Renal cortex interstitium (tissue), 11 donors: ENCODE measurements at regions not wholly inside any gene's neighbourhood (a gene's known extent, or its start where the extent isn't known, plus 50 kb on each side); places are given as distances from the start of the nearest gene placed in this dataset.

ENCODE experiments used
- DNase-seq, 11 donors: peaks; one replicate each; pipeline ENCODE4 v3.0.0-alpha.2; 2013; ENCODE audit warnings: low read depth in 9 of 11, low spot score in 4 of 11; ENCODE audit errors: extremely low read depth in 1 of 11

- no peak for DNase-seq
Measured at GRCh38 chrX:69036674-69037573, 128.3 kb downstream of the PJA1 start.

DNA sequence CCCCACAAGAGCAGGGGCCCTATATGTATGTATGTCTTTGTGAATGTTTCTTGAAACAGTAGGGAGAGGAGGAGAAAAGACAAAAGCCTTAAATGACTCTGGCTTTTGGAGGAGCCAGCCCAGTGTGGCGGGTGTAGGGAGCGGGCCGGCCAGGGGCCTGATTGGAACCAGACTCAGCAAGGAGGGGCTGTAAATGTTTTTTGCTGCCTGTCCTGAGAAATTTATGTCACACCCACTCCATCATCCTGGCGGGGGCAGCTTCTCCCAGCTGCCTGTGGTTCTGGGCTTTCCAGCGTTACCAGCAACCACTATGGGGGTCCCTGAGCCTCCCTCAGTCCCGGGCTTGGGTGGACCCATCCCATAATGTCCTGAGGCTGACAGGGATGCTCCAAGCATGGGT is 130.8 kb downstream of the PJA1 start:
- no peak for DNase-seq

DNA sequence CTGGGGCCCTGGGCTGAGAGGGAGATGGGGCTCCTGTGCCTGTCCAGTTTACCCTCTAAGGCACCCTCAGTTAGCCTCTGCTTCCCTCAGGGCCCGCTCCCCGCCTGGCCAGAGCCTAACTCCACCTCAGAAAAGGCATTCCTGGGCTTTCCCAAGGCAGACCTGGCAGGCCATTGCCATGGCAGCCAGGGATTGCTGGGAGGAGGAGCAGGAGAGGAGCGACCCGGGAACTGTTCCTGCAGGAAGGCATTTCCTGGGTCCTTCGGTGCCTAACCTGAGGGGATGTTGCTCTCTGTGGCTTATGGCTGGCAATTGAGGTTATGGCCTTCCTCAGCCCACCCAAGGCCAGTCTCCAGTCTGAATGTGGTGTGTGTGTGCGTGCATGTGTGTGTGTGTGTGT is 131.3 kb downstream of the PJA1 start:
- DNase-seq: no peak

GRCh38 chrX:69032601-69033000 is 132.7 kb downstream of the PJA1 start:
- DNase-seq: no peak

- DNase-seq: no peak
Measured at GRCh38 chrX:69031971-69032391, 133.3 kb downstream of the PJA1 start.

- no peak for DNase-seq
Measured at GRCh38 chrX:69031181-69031580, 134.1 kb downstream of the PJA1 start.

DNA sequence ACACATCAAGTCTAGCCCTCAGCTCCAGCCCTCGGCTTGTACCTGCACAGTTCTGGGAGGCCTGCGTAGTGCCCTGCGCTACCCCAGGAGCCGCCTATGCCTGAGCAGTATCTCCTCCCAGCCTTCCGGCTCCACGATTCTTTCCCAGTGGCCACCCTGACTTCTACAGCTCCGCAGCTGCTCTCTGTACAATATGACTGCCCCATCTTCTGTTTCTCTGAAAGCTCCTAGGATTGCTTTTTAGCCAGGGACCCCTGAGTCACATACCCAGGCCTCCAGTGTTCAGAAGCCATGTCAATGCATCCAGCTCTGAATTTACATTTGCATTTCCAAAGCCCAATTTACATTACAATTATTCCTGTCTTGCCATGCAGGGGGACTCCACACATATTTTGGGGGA is 135.5 kb downstream of the PJA1 start:
- no peak for DNase-seq

DNA sequence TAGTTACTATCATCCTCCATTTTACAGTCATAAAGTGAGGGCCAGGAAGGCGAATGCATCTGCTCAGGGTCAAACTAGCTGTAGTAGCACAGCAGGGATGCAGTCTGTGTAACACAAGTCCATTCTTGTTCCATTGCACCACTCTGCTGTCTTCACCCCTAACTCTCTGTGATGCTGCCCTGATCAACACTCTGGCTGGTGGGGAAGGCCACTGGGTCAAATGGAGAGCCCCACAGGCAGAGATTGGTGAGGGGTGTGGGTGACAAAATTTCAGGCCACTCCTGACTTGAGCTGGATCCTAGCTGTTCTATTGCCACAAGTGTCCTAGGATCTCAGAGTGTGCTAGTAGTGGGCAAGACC is 136.5 kb downstream of the PJA1 start:
- no peak for DNase-seq

DNA sequence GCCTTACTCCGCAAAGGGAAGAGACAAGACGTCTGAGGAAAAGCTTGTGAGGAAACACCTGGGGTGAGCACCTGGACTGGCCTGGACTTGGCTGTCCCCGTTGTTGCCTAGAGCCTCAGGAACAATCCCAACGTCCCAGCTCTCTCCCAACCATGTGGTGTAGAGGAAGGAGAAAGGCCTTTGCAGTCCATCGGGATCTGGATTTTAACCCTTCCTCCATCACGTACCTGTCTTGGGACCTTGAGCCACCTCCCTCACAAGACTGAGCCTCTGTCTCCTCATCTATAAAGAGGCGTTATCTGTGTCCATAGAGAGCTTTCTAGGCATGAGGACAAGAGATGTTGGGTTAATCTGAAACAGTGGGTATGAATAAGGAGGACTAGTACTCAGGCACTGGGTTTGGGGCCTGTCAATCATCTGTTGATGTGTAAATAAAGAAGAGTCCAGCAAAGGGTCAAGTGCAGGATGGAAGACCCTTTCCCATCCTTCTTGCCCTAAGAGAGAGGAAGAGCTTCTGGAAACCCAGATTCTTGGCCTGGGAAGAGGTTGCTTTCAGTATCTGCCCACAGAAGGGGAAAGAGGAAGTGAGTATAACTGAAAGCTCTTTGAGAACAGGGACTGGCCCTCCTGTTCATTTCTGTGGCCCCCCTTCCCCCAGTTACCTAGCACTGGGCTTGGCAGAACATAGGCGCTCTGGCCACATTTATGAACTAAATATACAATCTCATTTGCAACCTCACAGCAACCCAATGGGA is 137.1 kb downstream of the PJA1 start:
- DNase-seq: no peak

- DNase-seq: peak in 2 of 11 donors; percentile 43 to 55
Measured at GRCh38 chrX:69027181-69028005, 137.9 kb downstream of the PJA1 start.

DNA sequence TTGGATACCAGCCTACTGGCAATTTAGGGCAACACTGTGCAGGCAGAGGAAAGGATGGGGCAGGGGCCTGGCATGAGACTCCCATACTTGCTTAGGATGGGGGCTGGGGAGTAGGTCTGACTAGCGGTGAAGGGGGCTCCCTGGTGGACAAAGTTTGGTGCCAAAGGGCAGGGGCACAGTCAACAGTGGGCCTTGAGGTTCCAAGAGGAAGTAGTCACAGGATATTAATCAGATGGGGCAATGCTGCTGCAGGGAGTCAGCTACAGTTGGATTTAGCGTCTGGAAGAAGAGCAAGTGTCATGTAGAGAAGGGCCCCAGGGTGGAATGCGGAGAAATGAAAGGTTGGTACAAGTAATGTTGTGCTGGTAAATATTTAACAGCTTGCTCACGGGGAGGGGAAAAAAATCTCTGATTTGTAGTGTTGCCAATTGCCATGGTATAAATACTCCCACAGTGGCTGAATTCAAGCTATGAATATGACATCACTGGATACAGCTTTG is 139.4 kb downstream of the PJA1 start:
- DNase-seq: no peak

DNA sequence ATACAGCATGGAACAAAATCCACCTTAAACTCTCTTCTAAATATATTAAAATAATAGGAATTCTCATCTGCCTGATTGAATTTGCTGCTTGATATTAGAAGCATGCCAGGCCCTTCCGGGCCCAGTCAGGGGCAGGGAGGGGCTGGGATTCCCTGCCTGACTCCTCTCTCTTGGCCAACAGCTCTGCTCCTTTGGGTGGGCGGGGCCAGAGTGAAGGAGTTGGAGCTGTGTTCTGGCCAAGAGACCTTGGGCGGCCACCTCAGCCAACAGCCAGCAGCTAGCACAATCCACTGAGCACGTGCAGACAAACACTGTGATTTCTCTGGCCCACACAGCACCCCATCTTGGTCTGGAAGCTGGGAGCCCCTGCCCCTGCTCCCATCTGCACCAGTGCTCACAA is 140.3 kb downstream of the PJA1 start:
- DNase-seq: no peak

DNA sequence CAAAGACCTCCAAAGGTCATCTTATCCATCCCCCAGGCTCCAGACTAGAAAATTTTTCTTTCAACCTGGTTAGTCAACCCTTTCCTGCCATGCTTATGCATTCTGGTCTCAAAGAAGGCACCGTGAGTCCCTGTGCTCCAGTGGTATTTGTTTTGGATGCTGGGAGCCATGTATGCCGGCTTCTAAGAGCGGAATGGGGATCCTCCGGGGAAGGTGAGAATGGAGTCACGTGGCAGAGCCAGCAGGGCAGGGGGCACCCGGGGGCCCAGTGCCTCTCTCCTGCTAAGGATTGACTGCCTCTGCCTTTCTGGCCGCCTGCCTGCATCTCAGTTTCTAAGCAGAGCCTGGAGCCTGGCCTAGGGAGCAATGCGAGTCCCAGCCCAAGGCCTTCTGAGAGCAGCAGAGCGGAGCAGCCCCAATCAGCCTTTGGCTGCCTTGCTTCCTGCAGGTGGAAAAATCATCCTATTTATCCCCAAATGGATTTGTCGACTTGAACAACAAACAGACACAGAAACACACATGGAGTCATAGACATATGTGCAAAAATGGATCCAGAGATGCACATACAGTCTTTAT is 141.0 kb downstream of the PJA1 start:
- no peak for DNase-seq

DNA sequence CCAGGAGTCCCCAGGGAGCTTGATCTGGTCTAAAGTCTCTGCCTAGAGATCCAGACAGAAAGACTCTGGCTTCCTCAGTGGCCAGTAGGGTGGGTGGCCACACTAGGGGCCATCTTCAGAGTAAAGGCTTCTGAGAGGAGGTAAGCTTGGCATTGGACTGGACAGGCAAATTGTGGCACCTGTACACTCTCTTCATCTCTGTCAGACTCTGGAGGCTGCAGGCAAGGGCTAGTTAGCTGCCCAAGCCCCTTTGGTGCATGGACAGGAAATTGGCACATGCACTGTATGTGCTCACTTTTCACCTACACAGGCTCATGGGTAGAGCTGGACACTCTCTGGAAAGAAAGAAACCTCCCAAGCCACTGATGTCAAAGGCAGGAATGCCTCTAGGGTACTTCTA is 142.8 kb downstream of the PJA1 start:
- no peak for DNase-seq

DNA sequence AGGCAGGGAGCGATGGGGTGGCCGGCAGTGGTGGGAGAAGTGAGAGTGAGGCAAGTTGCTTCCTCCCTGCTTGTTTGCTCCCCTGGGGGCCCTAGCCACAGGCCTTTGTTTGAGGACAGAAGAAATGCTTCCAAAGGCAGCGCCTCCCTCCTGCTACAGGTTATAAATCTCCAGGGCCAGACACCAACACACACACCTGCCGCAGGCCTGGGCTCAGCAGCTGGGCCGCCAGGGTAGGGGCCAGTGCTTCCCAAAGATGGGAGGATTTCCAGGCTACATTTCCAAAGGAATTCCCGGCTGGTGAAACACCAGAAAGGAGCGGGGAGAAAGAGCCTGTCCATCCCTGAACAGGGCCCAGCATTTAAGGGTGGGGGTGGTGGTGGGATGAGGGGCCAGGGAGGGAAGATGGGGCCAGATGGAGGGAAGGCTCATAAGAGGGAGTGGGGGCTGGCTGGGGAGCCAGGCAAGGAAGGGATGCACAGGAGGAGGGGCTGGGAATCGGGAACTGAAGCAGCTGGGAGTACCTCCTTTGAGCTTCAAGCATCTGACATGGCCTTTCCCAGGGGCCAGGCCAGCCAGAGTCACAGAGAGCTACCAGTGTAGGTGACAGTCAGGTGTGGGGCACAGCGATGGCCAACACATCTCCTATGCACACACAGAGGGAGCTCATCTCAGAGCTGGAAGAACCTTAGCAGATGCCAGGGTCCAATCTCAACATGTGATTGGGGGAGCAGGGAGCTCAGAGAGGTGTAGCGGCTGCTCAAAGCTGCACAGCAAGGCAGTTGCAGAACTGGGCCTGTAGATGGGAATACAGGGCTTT is 143.9 kb downstream of the PJA1 start:
- DNase-seq: no peak

GRCh38 chrX:69020316-69020715 is 144.9 kb downstream of the PJA1 start:
- no peak for DNase-seq

- DNase-seq: no peak
Measured at GRCh38 chrX:69019073-69019890, 146.0 kb downstream of the PJA1 start.
